Left renal cortex interstitium (tissue), 4 donors: ENCODE measurements at regions not wholly inside any gene's neighbourhood (a gene's known extent, or its start where the extent isn't known, plus 50 kb on each side); places are given as distances from the start of the nearest gene placed in this dataset.
A peak's percentile ranks its signal among the peaks of the same experiment; 100 is the strongest.

ENCODE experiments used
- DNase-seq, 4 donors: peaks; one replicate each; pipeline ENCODE4 v3.0.0-alpha.2; 2013; ENCODE audit warnings: low read depth in 4 of 4, low spot score in 2 of 4, missing footprints in 1 of 4

DNA sequence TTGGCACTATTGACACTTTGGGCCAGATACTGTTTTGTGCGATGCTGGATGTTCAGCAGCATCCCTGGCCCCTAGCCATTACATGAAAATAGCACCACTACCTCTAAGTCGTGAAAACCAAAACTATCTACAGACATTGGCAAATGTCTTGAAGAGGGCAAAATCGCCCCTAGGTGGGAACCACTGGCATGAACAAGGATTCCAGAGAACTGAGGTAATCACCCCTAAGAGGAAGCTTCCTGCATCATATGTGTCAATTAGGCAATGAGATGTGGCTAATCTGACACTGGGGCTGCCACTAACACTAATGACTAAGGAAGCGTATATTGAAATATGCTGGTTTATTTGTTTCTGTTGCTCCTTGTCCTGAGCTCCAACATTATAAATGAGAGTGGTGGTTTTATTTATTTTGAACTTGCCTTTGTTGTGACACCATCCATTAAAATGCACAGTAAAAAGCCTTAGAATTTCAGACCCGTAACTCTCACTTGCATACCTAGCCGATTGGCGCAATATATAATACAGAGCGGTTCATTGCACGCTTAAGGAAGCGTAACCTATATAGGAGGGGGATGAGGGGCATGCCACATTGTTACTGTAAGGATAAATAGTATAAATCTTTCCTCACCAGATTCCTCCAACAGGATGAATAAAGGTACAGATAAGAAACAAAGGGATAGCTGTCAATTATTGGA, 299.8 kb upstream of the CNTN4 start:
- DNase-seq, result peak; percentile 9 to 33 (median 20)

DNA sequence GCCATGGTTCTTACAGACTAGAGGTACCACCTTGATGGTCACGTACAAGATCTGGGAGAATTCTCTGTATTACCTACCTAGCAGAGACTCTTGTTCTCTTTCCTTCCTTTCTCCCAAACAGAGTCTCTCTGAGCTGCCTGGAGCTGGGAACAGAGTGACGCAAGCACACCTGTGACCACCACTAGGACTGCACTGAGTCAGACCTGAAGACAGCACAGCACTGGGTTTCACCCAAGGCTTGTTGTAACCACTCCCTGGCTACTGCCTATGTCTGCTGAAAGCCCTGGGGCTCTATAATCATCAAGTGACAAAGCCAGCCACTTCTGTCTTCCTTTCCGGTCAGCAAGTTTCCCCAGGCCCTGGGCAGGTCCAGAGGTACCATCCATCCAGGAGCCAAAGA, 293.3 kb upstream of the CNTN4 start:
- no peak for DNase-seq

DNA sequence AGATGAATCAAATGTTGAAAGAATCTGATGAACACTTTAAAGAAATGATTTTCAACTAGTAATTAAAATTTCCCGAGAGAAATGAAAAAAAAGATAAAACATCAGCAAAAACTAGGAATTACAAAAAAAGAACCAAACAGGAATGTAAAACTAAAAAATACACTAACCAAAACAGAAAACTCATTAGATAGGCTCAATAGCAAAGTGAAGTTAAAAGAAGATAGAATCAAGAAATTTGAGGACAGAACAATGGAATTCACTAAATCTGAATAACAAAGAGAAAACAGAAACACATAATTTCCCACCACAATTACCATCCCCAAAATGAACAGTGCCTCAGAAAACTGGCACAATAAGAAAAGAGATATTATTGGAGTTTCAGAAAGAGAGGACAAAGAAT, 290.1 kb upstream of the CNTN4 start:
- DNase-seq, result no peak

DNA sequence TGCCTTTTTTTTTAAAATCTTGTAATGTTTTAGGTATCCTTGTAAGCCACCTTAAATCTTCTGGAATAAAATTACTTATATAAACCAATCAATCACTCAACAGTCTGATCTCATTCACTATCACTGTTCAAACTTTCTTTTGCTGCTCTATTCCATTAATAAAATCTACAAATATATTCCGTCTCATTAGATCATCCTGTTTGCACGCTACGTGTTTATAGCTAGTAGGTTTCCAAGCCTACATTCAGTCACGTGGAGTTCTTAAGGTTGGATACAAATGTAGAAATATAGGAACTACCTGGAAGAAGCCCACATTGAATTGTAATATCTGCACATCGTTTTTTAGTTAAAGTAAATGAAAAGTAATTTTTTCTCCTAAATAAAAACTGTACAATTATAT, 274.8 kb upstream of the CNTN4 start:
- no peak for DNase-seq

DNA sequence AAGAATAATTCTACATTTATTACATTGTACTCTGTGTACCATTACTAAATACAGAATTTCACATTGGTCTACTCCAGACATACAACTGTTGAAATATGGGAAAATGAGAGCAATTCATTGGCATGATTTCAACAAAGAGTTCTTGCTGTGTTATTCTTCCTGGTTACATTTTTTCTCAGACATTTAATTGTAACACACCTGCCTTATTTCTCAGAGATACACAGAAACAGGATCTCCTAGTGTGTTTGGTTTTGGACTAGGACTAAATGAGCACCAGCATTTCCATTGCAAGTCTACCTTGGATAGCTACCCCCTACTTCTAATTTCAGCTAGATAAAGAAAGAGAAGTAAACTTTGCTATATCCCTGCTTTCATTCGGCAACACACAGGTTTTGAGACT, 274.3 kb upstream of the CNTN4 start:
- no peak for DNase-seq

DNA sequence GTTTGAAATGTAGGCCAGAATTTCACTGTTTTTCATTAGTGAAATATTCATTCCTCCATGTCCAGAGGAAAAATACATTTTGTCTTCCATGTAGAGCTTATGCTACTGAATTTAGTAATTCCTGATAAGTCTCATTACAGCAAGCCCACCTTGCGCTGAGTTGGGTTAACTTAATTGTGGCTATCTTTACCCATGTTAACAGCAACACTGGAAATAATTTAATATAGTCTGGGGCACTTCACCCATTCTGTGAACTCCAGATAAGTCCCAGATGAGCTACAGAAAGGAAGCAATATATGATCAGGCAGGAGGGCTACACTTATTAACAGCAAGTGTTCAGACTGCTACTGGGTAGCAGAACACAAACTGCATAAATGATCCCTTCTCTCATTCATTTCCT, 270.1 kb upstream of the CNTN4 start:
- no peak for DNase-seq

DNA sequence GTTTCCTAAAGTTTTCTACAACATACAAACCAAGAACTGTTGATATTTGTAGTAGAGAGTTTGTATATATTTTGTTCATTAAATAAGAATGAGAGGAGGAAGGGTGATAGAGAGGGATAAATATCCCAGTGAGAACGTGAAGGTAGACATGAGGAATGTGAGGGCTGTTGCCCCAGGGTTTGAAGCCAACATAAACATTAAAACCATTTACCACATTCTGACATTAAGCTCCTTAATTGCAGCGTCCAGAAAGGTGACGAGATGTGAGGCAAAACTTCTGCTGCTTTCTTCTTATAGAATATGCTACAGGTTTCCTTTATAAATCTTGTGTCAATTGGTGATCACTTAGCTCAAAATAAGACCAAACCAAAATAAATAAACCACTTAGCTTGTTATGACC, 267.8 kb upstream of the CNTN4 start:
- DNase-seq, result no peak

DNA sequence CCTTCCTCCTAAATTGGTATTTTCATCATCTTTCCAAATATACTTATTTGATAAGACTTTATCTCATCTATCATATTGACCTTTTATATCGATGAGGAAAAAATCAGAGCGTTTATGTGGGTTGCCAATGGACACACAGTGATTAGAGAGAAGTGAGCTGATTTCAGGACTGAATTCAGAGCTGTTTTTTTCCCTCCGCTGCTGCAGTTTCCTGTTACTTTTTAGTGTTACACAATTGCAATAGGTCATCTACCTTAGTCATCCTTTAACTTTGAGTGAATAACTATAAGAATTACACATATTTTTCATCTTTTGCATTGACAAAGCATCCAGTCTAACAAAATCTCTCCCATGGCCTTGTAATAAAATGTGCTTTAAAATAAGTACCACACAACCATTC, 266.3 kb upstream of the CNTN4 start:
- no peak for DNase-seq

DNA sequence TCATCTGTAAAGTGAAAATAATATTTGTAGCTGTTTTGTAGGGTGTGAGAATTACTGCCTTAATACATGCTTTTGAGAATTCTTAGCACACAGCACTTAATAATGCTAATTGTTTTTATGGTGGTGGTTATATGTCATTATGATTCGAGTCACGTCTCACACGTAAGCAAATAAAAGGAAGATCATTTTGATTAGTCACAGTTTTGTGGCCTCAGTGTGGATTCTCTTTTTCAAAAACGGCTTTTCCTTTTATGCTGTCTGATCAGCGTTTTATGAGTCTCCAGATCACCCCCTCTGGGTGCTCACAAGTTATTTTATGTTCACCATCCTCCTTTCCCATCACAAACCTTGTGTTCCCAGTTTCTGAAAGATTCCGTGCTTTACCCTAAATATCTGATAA, 255.6 kb upstream of the CNTN4 start:
- no peak for DNase-seq

DNA sequence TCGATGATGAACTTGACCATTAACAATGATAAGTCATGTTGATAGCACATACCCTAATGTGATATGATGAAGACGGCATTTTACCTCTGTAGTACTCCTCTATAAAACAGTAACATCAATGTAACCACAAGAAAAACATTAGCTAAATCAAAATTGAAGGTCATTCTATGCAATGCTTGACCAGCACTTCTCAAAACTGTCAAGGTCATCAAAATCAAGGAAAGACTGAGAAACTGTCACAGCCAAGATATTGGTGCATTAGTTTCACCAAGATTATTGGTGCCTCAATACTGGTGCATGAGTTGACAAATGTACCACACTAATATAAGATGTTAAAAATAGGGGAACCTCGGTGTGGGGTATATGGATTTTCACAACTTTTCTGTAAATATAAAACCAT, 251.1 kb upstream of the CNTN4 start:
- DNase-seq, result no peak

DNA sequence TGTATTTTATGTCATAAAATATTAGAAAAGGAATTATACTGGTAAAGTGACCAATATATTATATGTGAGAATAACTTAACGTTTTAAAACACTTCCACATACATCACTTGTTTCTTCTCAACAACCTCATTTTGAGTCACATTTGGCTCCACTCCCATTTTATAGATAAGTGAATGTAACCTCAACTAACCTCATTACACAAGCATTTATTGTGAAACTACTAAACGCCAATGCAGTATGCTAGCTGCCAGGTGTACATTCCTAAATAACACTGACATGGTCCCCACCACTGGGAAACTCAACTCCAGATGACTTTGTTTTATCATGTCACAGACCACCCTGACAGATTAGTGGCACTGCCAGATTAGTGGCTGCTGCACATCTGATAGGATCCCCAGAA, 249.7 kb upstream of the CNTN4 start:
- no peak for DNase-seq

DNA sequence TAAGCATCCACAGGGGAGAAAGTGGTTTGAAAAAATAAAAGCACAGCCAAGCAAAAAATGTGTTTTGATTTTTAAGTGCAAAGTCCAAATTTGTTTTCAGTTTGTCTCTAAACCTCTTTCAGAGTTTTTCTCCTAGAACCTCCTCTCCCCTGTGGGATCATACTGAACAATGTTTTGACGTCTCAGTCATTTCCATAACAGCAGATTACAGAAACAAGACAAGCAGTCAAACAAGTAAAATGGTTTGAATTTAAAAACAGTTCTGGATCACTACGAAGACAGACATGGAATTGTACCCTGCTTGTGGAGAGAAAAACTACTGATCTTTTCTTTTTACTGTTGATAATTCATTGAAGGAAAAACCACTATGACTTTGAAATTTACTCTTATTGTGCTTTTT, 245.7 kb upstream of the CNTN4 start:
- DNase-seq, result no peak

DNA sequence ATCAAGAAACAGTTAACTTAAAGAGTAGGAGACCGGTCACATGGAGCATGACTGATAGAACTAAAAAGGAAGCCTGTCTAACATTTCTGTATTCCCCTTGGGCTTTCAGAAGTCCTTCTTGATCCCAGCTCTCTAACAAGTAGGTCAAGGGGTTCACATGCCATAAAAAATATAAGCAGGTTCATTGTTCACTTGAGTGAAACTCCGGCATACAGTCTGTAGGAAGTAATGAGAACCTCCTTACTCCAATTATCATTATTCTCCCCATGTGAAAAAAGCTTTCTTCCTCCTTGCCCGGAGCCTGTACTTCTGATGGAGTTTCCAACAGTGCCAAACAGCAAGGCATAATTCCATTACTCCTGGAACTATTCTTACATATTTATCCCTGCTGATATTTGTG, 242.8 kb upstream of the CNTN4 start:
- no peak for DNase-seq

DNA sequence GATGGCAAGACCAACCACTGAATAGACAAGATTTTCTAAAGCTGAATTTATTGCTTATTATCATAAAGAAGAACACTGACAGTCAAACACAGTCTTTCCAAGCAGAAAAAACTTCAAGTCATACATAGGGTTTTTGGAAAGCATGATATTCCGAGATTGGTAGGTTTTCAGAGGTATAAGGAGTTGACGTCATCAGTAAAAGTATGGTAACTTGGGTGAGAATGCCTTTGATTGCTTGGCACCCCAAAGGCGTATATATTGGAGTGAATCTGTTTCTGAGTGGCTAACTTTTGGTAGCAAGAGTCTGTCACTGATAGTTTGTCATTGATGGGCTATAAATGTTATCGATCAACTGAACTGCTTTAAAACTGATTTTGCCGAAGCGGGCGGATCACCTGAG, 227.9 kb upstream of the CNTN4 start:
- no peak for DNase-seq

DNA sequence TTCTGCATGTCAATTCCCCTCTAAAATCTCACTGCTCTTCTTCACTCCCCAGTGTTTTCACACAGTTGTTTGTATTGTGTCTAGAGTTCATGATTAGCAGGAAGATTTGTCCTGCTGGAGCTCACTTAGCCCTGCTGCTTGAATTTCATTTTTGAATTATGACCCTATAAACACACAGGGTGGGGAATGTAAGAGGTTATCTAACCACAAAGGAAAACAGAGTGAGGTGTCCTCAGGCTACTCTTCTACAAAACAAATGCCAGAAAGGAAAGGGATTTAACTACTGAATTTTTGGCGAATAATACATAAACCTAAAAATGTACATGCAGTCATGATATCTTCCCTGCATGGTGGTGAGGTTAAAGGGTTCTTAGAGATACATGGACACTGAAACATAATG, 215.1 kb upstream of the CNTN4 start:
- DNase-seq, result no peak

DNA sequence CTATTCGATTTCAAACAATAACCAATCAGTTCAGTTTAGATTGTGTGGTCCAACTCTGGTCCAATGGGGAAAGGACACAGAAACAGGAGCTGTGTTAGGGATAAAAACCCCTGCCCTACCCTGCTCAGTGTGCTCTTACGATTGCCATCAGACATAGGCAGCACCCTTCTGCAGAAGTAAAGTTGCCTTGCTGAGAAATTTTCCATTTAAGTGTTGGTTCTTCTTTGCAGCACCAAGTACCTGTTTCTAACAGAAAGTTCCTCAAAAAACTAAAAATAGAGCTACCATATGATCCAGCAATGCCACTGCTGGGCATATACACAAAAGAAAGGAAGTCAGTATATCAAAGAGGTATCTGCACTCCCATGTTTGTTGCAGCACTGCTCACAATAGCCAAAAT, 206.2 kb upstream of the CNTN4 start:
- DNase-seq, result no peak

DNA sequence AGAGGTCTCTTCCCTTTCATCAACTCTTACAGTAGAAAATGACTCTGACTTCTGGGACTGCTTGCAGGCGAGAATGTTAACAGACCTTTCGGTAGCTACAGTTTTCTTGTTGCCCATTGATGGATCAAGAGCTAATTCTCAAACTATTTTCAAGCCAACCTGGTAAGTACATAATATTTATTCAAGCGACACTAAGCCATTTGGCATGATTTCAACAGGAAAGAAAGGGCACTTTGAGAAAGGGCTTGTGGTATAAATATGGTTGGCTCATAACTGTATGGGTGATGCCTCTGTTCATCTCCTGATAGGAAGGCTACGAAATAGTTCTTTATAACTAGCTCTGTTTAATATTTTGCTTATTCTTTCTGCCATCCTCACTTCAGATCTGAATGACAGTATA, 196.2 kb upstream of the CNTN4 start:
- no peak for DNase-seq

DNA sequence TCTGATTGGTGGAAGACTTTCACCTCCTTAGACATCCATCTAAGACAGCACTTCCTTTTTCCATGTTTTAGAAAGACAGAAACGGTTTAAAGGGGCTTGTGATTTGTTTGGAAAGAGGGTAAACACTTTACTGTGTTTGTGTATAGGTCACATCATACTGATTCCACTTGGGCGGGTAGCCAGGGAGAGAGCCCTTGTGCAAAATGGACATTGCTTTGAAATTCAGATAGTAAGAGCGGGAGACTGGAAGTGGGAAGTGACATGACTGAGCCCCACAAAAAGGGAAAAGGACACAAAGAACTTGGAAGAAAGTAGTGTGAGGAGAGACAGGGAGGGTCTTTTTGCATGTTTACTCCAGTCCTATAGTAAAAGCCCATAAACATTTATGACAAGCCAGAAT, 195.6 kb upstream of the CNTN4 start:
- no peak for DNase-seq

DNA sequence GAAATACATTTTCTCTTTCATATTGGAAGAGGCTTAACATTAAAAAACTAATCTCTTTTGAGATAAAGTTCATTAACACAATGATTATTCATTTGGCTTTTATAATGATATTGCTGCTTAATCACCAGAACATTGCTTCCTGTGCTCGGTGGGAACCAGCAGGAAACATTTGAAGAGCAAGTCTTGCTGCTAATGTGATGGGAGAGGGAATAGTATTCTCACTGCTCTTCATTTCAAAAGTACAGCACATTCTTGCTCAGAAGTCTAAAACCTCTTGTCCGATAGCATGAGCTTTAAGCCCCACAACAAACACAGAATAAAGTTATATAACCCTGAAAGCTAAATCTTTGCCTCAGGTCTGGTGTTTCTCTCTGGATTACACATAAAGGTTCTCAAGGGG, 190.8 kb upstream of the CNTN4 start:
- DNase-seq, result no peak

DNA sequence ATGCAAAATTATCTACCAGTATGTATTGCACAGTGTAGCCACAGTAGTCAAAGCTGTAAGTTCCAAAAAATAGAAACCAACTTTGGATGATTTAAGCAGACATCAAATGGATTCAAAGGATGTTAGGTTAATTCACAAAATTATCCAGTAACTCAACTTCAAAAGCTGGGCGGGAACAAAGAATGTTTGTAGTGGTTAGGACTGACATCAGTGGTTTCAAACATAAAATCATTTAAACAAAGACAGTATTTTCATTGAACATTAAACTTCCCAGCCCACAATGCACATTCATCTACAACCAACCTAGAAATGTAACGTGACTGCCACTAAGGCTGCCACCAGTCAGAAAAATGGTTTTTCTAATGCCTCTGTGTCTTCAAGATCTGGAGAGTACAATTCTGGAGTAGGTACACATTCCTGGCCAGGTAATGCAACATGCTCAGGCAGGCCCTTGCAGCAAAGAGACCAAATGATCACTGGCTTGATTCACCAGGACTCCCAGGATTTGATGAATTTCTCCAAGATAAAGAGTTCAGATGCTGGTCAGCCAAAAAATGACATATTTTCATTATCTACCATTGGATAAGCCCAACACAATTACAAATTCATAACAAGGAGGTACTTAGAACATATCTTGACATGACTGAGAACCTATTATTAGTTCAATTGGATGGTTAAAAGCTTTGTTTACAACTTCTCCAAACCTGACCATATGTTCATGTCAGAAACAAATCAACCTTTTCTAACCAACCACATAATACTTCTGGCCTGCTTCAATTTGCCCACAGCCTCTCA, 189.8 kb upstream of the CNTN4 start:
- DNase-seq, result no peak

DNA sequence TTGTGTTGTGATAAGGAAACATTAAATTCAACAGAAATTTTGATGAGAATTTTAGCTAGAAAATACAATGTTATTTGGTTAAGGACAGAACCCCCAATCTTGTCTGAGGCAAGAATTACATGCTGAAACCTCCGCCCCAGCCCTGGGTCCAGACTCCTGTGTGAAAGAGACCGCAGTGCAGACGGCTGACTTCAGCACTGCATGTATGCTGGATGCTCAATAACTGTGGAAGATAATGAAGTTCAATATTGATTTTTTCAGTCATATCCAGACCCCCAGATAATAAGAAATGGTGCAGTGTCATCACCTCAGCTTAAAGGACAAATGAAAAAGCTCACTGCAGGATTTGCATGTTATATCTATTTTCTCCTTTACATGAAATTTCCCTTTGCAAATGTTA, 188.3 kb upstream of the CNTN4 start:
- no peak for DNase-seq

DNA sequence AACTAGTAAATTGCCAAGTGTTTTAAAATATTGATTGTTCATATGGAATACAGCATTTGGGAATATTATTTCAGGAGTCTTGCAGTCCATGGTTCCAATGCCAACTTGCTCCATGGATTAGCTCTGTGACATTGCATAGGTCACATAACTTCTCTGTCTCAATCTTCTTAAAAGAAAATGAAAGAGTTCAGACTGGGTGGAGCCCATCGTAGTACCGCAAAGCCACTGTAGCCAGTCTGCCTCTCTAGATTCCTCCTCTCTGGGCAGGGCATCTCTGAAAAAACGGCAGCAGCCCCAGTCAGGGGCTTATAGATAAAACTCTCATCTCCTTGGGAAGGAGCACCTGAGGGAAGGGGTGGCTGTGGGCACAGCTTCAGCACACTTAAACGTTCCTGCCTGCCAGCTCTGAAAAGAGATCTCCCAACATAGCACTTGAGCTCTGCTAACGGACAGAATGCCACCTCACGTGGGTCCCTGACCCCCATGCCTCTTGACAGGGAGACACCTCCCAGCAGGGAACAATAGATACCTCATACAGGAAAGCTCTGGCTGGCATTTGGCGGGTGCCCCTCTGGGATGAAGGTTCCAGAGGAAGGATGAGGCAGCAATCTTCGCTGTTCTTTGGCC, 168.8 kb upstream of the CNTN4 start:
- DNase-seq, result no peak
